ENCODE measurements at regions not wholly inside any gene's neighbourhood (a gene's known extent, or its start where the extent isn't known, plus 50 kb on each side); places are given as distances from the start of the nearest gene placed in this dataset.

- DNase-seq = no peak
Observed at GRCh38 chr7:67705850-67706249, 709.2 kb downstream of the TYW1 start.

- DNase-seq = no peak
Observed at GRCh38 chr7:67711706-67712105, 715.1 kb downstream of the TYW1 start.

- no peak for DNase-seq
Observed at GRCh38 chr7:67713451-67714056, 716.9 kb downstream of the TYW1 start.

GRCh38 chr7:67716729-67717128 is 720.1 kb downstream of the TYW1 start:
- no peak for DNase-seq

GRCh38 chr7:67723591-67723990 is 727.0 kb downstream of the TYW1 start:
- DNase-seq = no peak

- DNase-seq = no peak
Observed at GRCh38 chr7:67724435-67724834, 727.8 kb downstream of the TYW1 start.

GRCh38 chr7:67724955-67725354 is 728.3 kb downstream of the TYW1 start:
- DNase-seq = no peak

- DNase-seq = no peak
Observed at GRCh38 chr7:67725423-67725822, 728.8 kb downstream of the TYW1 start.

- no peak for DNase-seq
Observed at GRCh38 chr7:67729771-67730170, 733.1 kb downstream of the TYW1 start.

- no peak for DNase-seq
Observed at GRCh38 chr7:67731704-67732103, 735.1 kb downstream of the TYW1 start.

GRCh38 chr7:67732898-67733297 is 736.3 kb downstream of the TYW1 start:
- DNase-seq = no peak

- DNase-seq = no peak
Observed at GRCh38 chr7:67738145-67738544, 741.5 kb downstream of the TYW1 start.

- no peak for DNase-seq
Observed at GRCh38 chr7:67738958-67739357, 742.3 kb downstream of the TYW1 start.

- no peak for DNase-seq
Observed at GRCh38 chr7:67743501-67743900, 746.9 kb downstream of the TYW1 start.

GRCh38 chr7:67752227-67752626 is 755.6 kb downstream of the TYW1 start:
- DNase-seq = no peak

GRCh38 chr7:67753891-67754290 is 757.3 kb downstream of the TYW1 start:
- DNase-seq = no peak

GRCh38 chr7:67754651-67755050 is 758.0 kb downstream of the TYW1 start:
- DNase-seq = no peak

- DNase-seq = no peak
Observed at GRCh38 chr7:67758551-67758950, 761.9 kb downstream of the TYW1 start.

- no peak for DNase-seq
Observed at GRCh38 chr7:67760971-67761370, 764.3 kb downstream of the TYW1 start.

- DNase-seq = no peak
Observed at GRCh38 chr7:67762516-67762915, 765.9 kb downstream of the TYW1 start.

- no peak for DNase-seq
Observed at GRCh38 chr7:67764289-67764688, 767.7 kb downstream of the TYW1 start.

GRCh38 chr7:67765481-67766175 is 769.0 kb downstream of the TYW1 start:
- no peak for DNase-seq

- DNase-seq = no peak
Observed at GRCh38 chr7:67766906-67767410, 770.3 kb downstream of the TYW1 start.

- DNase-seq = no peak
Observed at GRCh38 chr7:67771846-67772605, 775.4 kb downstream of the TYW1 start.

Data from effector CD4-positive, alpha-beta T cell (primary cell).